ENCODE measurements at regions not wholly inside any gene's neighbourhood (a gene's known extent, or its start where the extent isn't known, plus 50 kb on each side); places are given as distances from the start of the nearest gene placed in this dataset.

DNA sequence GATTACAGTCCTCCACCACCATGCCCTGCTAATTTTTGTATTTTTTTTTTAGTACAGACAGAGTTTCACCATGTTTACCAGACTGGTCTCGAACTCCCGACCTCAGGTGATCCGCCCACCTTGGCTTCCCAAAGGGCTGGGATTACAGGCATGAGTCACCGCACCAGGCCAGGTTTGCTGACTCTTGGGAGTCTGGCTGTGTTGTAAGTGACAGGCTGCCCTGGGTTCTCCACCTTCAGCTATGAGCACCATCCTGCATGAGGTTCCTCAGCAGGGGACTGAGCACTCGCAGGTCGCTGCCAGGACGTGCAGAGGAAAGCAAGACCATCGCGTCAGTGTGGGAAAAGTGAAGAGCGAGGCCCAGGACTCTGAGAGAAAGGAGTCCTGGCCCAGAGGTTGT lies 112.6 kb upstream of the NDUFV2 start:
- POLR2A ChIA-PET = no interaction called here

DNA sequence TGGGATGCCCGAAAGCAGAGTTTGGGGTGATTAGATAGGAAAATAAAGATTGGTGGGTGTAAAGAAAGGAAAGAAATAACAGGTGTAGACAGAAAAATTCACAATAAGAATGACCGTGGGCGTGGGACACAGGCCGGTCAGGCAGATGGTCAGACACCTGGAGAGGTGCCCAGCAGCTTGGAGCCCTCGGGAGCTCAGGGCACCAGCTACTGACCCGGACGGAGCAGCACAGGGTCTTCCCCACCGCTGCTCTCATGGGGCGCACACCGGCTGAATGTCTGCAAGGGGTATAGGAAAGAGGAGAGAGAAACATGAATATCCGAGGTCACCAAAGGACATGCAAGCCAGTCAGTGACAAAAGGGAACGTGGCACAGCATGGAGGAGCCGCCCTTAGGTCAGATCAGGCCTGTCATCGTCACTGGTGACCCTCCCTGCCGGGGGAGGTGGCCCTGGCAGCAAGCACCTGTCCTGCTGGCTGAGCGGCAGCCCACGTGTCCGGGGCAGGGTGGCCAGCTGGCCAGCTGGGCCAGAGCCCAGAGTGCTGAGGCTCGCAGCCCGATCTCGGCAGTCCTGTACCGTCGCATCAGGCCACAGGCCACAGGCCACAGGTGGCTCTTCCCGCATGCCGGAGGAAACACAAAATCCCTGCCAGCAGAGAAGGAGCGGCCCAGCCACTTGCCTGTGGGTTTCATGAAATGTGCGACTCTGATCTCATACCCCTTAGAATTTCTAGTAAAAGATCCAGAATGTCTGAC lies 112.0 kb upstream of the NDUFV2 start:
- no peak overlapping the region for H3K27ac ChIP-seq (ENCODE audit: low read length)
- no TSS peak for BruUV-seq (replicated peaks)
- no peak overlapping the region for H3K4me3 ChIP-seq (ENCODE audit: low read depth in 2 of 2, low read length in 2 of 2)
- H3K4me1 ChIP-seq (ENCODE audit: control insufficient read depth, insufficient read depth, low read length) = no peaks in the 10 kb centered on the region
- ATAC-seq (no peak), DNase-seq (ENCODE audit: low read depth, low spot score) (no peak)
- H3K36me3 ChIP-seq (ENCODE audit: control insufficient read depth, insufficient read depth, low read length) = no peaks in the 10 kb centered on the region
- intact Hi-C loops (cut with micrococcal nuclease; ENCODE audit: unreplicated experiment) = no loop called here
- H3K27me3 ChIP-seq (ENCODE audit: control insufficient read depth, insufficient read depth, low read length) = no peaks in the 10 kb centered on the region
- TF ChIP-seq POLR2AphosphoS5 (IDR thresholded peaks at IDR 0.05; ENCODE audit: low read depth, low read length) (no peak), TCF7L2 (IDR thresholded peaks at IDR 0.05; ENCODE audit: low read depth, low read length) (no peak), SIN3A (IDR thresholded peaks at IDR 0.05; ENCODE audit: borderline replicate concordance, insufficient read depth, low read depth, low read length) (no peak), REST (IDR thresholded peaks at IDR 0.05; ENCODE audit: insufficient read depth in 1 of 2, low read depth in 2 of 2, low read length in 1 of 2) (no peak)
- TF ChIP-seq, protein P1, sequence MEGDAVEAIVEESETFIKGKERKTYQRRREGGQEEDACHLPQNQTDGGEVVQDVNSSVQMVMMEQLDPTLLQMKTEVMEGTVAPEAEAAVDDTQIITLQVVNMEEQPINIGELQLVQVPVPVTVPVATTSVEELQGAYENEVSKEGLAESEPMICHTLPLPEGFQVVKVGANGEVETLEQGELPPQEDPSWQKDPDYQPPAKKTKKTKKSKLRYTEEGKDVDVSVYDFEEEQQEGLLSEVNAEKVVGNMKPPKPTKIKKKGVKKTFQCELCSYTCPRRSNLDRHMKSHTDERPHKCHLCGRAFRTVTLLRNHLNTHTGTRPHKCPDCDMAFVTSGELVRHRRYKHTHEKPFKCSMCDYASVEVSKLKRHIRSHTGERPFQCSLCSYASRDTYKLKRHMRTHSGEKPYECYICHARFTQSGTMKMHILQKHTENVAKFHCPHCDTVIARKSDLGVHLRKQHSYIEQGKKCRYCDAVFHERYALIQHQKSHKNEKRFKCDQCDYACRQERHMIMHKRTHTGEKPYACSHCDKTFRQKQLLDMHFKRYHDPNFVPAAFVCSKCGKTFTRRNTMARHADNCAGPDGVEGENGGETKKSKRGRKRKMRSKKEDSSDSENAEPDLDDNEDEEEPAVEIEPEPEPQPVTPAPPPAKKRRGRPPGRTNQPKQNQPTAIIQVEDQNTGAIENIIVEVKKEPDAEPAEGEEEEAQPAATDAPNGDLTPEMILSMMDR (IDR thresholded peaks at IDR 0.05) = no peak
- CTCF ChIA-PET = no interaction called here
- in situ Hi-C loops (cut with HindIII; ENCODE audit: low pct_unique_long_range_greater_than_20kb, low sequenced_read_pairs) = no loop called here
- H3K9me3 ChIP-seq (ENCODE audit: control insufficient read depth, insufficient read depth, low read depth, low read length) = peaks cover 3% of the 10 kb centered on the region; the same call in 1 of the 2 replicates
- POLR2A ChIA-PET = interaction anchor here (0.5 kb wide), 1 partner anchor 1487 kb away, joined by 7 read pairs; no protein-coding TSS in a partner anchor

More for the DNA sequence above, 112.6 kb upstream of the NDUFV2 start:
- no peak for TF ChIP-seq POLR2AphosphoS5 (IDR thresholded peaks at IDR 0.05; ENCODE audit: low read depth, low read length)
- TF ChIP-seq, protein P1 (IDR thresholded peaks at IDR 0.05) = no peak
- TF ChIP-seq REST (IDR thresholded peaks at IDR 0.05; ENCODE audit: insufficient read depth in 1 of 2, low read depth in 2 of 2, low read length in 1 of 2) = no peak
- no peak for TF ChIP-seq TCF7L2 (IDR thresholded peaks at IDR 0.05; ENCODE audit: low read depth, low read length)
- no peak for TF ChIP-seq SIN3A (IDR thresholded peaks at IDR 0.05; ENCODE audit: borderline replicate concordance, insufficient read depth, low read depth, low read length)
- ATAC-seq = no peak
- H3K9me3 ChIP-seq (ENCODE audit: control insufficient read depth, insufficient read depth, low read depth, low read length) = peaks cover 3% of the 10 kb centered on the region; the same call in 1 of the 2 replicates
- CTCF ChIA-PET = no interaction called here
- no peaks in the 10 kb centered on the region for H3K36me3 ChIP-seq (ENCODE audit: control insufficient read depth, insufficient read depth, low read length)
- no peak overlapping the region for H3K4me3 ChIP-seq (ENCODE audit: low read depth in 2 of 2, low read length in 2 of 2)
- DNase-seq (ENCODE audit: low read depth, low spot score) = no peak
- H3K27ac ChIP-seq (ENCODE audit: low read length) = no peak overlapping the region
- H3K27me3 ChIP-seq (ENCODE audit: control insufficient read depth, insufficient read depth, low read length) = no peaks in the 10 kb centered on the region
- intact Hi-C loops (cut with micrococcal nuclease; ENCODE audit: unreplicated experiment) (loop anchor here (2.0 to 10.0 kb wide), 2 partner anchors 185 to 335 kb away; no protein-coding TSS in a partner anchor), in situ Hi-C loops (cut with HindIII; ENCODE audit: low pct_unique_long_range_greater_than_20kb, low sequenced_read_pairs) (no loop called here)
- H3K4me1 ChIP-seq (ENCODE audit: control insufficient read depth, insufficient read depth, low read length) = no peaks in the 10 kb centered on the region
- BruUV-seq (replicated peaks) = no TSS peak

Measured in Panc1 (cell line).